Right ventricle myocardium inferior (tissue), 1 donor: ENCODE measurements at regions not wholly inside any gene's neighbourhood (a gene's known extent, or its start where the extent isn't known, plus 50 kb on each side); places are given as distances from the start of the nearest gene placed in this dataset.
"Not testable (repeated sequence)": the region's sequence is repeated elsewhere in the genome, so short reads cannot be mapped to it uniquely, and the experiment has no call there.

Experiments used
- ATAC-seq: fragments of 200-7000 bp; cut with Tn5 transposase; one replicate; pipeline ENCODE4 v1.9.1; 2020; ENCODE audit warnings: mild to moderate bottlenecking, moderate library complexity
- DNase-seq: peaks from one replicate; pipeline ENCODE4 v3.0.0; 2021; ENCODE audit errors: missing footprints
- intact Hi-C: fragments of 100-400 bp; cut with DNase I; formaldehyde crosslinking; loops from one replicate; pipeline ENCODE4 v1.11.0; 2022
- donor health status: DM: no; HTN: yes; CAD: no; lungs with severe emphysema.

- intact Hi-C loops: no loop called here
- ATAC-seq (no peak), DNase-seq (no peak)
Observed at GRCh38 chr11:71184421-71185210, 67.8 kb downstream of the SHANK2 start.

- DNase-seq (no peak), ATAC-seq (no peak)
- intact Hi-C loops: no loop called here
Observed at GRCh38 chr11:71183878-71184277, 68.5 kb downstream of the SHANK2 start.

DNA sequence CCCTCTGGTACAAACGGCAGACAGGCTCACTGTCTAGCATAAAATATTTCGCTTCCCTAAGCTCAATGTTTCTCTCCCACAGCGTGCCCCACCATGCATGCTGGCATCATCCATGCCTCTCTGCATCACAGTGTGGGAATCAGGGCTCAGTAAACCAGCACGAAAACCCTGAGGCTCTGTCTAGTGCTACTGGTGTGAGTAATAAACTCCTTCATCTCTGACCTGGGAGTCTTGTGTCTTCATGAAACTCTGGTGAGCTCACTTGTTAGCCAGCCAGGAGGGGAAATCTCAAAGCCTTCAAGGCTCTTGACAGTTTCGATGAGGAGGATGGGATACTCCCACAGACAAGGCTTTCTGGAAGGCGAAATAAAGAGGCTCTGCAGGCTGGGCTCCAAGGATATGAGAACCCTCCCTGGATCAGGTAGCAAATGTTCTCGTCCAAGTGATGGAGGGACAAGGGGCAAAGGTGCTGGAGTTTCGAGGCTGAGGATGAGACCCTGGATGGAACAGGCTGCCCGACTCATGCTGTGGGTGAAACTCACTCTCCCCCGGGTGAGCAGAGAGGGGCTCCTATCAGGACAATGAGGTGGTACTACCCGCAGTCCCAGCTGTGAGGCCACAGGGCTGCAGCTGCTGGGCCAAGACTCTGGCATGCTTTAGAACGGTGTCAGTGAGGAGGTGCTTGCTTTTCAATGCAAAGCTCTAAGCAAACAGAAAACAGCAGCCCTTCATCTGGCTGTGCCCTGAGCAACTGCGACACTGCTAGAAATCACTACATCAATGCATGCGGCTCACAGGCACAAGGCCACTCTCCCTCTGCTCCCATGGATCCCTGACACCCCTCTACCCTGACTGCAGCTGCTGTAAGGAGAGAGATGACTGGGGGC is 69.3 kb downstream of the SHANK2 start:
- no peak for DNase-seq
- intact Hi-C loops: no loop called here
- ATAC-seq: no peak

GRCh38 chr11:71181566-71181965 is 70.8 kb downstream of the SHANK2 start:
- intact Hi-C loops: no loop called here
- ATAC-seq (no peak), DNase-seq (no peak)

DNA sequence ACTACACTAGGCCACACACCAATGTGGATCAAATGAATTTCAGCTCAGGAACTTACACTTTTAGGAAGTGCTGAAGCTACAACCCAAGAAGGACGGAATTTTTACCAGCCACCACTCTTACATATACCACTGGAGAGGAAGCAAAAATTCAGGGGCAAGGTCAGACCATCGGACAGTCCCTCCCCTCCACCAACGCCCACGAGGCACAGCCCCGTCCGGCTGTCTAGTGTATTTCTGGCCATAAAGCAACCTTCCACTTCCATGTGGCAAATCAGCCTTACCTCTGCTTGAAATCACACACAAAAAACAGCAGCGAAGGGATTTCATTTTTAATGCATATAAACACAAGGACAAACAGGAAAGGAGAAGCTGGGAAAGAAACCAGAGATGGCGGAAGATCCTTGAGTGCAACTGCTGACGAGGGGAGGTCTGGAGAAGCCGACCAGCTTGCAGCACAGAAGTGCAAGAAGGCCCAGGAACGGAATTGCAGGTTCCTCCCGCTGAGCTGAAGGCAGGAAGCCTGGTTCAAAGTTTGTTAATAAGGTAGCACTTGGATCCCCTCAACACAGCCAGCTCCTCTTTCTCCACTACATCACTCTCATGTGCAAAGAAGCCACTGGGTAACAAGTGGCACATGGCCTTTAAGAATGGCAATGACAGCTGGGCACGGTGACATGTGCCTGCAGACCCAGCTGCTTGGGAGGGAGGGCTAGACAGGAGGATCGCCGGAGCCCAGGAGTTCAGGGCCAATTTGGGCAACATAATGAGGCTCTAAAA is 71.5 kb downstream of the SHANK2 start:
- DNase-seq (no peak), ATAC-seq (no peak)
- intact Hi-C loops: no loop called here

DNA sequence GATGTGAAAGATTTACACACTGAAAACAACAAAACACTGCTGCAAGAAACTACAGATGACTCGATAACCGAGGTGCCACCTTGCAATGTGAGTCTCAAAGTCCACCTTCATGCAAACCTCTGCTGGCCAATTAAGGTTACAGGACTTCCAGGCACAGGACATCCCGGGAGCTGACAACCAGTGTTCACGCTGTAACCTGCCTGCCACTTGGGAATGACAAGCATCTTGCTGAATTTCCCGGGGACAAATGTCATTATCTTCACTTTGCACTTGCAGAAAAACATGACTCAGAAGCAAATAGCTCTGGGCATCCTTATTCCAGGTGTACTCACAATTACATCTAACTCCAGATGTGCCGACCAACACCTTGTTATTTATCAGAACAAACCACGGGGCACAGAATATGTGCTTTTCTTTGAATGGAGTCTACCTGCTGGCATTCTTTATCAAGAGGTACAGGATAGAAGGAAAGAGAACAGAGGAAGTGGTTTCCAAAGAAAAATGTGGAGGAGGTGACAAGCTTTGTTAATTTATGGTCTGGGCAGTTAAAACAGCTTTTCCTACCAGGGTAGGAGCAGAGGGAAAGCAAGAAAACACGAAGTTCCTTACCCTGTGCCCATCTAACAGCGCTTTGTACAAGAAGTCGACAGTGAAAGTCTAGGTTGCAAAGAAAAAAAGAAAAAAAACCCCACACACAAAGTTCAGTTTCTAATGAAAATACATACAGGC is 72.3 kb downstream of the SHANK2 start:
- DNase-seq (no peak), ATAC-seq (no peak)
- intact Hi-C loops: no loop called here

- ATAC-seq (no peak), DNase-seq (no peak)
- intact Hi-C loops: no loop called here
Observed at GRCh38 chr11:71178076-71178475, 74.3 kb downstream of the SHANK2 start.

GRCh38 chr11:71176812-71177211 is 75.6 kb downstream of the SHANK2 start:
- intact Hi-C loops: no loop called here
- DNase-seq: no peak
- ATAC-seq: no peak

GRCh38 chr11:71173709-71174108 is 78.7 kb downstream of the SHANK2 start:
- no peak for DNase-seq

GRCh38 chr11:71172680-71173079 is 79.7 kb downstream of the SHANK2 start:
- DNase-seq (no peak), ATAC-seq (no peak)
- intact Hi-C loops: no loop called here

More at GRCh38 chr11:71173709-71174108, 78.7 kb downstream of the SHANK2 start:
- intact Hi-C loops: no loop called here
- no peak for ATAC-seq

GRCh38 chr11:71171576-71171975 is 80.8 kb downstream of the SHANK2 start:
- no peak for ATAC-seq
- no peak for DNase-seq
- intact Hi-C loops: no loop called here

- intact Hi-C loops: no loop called here
- ATAC-seq (no peak), DNase-seq (no peak)
Observed at GRCh38 chr11:71170624-71171423, 81.6 kb downstream of the SHANK2 start.

- intact Hi-C loops: no loop called here
- ATAC-seq (no peak), DNase-seq (no peak)
Observed at GRCh38 chr11:71169313-71169712, 83.1 kb downstream of the SHANK2 start.

DNA sequence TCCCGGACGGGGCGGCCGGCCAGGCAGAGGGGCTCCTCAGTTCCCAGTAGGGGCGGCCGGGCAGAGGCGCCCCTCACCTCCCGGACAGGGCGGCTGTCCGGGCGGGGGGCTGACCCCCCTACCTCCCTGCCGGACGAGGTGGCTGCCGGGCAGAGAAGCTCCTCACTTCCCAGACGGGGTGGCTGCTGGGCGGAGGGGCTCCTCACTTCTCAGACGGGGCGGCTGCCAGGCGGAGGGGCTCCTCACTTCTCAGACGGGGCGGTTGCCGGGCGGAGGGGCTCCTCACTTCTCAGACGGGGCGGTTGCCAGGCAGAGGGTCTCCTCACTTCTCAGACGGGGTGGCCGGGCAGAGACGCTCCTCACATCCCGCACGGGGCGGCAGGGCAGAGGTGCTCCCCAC is 84.6 kb downstream of the SHANK2 start:
- intact Hi-C loops, DNase-seq, ATAC-seq: not testable (repeated sequence)

DNA sequence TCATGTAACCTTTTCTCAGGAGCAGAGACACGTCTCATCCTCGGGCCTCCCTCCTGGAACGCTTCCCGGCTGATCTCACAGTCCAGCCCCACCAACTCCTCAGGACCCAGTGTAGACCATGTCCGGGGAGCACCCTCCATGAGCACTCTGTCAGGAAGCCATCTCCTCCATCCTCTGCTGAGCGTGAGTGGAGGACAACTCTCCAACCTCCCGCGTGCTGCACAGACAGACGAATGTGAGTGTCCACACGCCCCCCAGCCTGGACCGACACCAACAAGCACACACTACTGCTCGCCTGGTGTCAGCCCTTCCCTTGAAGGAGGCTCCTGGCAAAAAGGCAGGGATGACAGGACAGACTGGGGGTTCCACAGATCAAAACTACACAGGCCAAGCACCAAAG is 86.6 kb downstream of the SHANK2 start:
- intact Hi-C loops: no loop called here
- no peak for DNase-seq
- no peak for ATAC-seq

DNA sequence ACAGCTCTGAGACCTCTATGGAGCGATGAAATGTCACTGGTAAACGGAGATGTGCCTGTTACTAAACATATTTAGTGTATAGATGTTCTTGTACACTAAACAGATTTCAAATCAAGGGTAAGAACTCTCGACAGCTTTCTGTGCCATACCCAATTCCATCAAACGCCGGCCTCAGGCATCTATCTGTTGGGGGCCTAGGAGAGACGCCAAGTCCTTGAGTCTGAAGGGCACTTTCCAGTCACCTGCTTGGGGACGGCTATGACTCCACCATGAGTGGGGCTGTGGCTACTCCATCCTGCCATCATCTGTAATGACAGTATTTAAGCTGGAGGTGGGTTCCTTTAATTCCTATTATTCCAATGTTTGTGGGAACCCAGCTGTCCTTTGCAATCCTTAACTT is 87.8 kb downstream of the SHANK2 start:
- intact Hi-C loops: no loop called here
- ATAC-seq (no peak), DNase-seq (no peak)

DNA sequence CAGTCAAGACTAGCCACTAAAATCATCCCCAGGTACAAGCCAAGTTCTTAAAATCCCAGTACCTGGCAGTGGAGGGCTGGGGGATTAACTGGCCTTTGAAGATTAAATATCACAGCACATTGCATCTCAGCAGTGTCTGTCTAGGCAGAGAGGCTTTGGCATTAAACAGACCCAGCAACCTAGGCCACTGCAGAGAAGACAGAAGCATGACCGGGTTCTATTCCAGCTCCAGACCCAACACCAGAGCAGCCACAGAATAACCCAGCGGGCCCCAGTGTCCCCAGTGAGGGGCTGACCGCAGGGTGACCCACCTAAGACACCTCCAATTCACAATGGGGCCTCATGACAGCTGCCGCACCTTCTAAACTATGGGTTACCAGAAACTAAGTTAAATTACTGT is 88.2 kb downstream of the SHANK2 start:
- ATAC-seq: no peak

DNA sequence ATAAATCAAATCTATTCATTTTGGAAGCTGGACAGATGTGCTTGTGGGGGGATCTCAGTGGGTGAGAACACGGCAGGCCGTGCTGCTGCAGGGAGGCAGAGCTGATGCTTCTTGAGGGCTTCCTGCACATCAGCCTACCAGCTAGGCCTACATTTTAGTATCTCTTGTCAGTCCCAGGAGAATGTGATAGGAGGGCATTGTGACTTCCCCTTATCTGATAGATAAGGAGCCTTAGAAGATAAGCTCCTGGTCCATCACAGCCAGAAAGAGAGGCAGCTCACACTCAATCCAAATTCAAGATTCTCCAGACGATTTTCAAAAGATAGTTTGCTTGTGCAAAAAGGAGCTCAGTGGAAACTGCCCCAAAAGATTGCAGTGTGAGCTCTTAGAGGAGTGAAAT is 89.0 kb downstream of the SHANK2 start:
- DNase-seq (no peak), ATAC-seq (no peak)
- intact Hi-C loops: no loop called here

More for the DNA sequence above, 88.2 kb downstream of the SHANK2 start:
- no peak for DNase-seq
- intact Hi-C loops: no loop called here
